Uterus (tissue), 3 donors: ENCODE measurements at regions not wholly inside any gene's neighbourhood (a gene's known extent, or its start where the extent isn't known, plus 50 kb on each side); places are given as distances from the start of the nearest gene placed in this dataset.
"Not testable (repeated sequence)": the region's sequence is repeated elsewhere in the genome, so short reads cannot be mapped to it uniquely, and the experiment has no call there.

ENCODE experiments used
- DNase-seq, 2 donors: peaks; one replicate each; pipeline ENCODE4 v3.0.0-alpha.2; 2019 to 2020
- H3K27ac ChIP-seq, 2 donors: fragments of 200-600 bp; sonication (generic); 1 replicate in 1 of 2; 2 replicates in 1 of 2; pipeline ENCODE4 v1.5.1; 2016 to 2018
- H3K27me3 ChIP-seq, 2 donors: fragments of 200-600 bp; sonication (generic); one replicate each; pipeline ENCODE4 v1.5.1; 2018 to 2019; ENCODE audit warnings: control low read depth in 1 of 2
- H3K36me3 ChIP-seq, 2 donors: fragments of 200-600 bp; sonication (generic); one replicate each; pipeline ENCODE4 v1.5.1; 2019; ENCODE audit warnings: control low read depth in 1 of 2
- H3K4me1 ChIP-seq, 2 donors: fragments of 200-600 bp; sonication (generic); one replicate each; pipeline ENCODE4 v1.5.1; 2018 to 2019; ENCODE audit warnings: control low read depth in 1 of 2
- H3K4me3 ChIP-seq, 2 donors: fragments of 200-600 bp; sonication (generic); 1 replicate in 1 of 2; 2 replicates in 1 of 2; pipeline ENCODE4 v1.5.1; 2018 to 2019; ENCODE audit warnings: mild to moderate bottlenecking in 1 of 2
- H3K9me3 ChIP-seq, 2 donors: fragments of 200-600 bp; sonication (generic); one replicate each; pipeline ENCODE4 v1.5.1; 2019; ENCODE audit warnings: control low read depth in 1 of 2
- CTCF ChIP-seq, 4 experiments: fragments of 200-600 bp in 2 of 4; fragments of 450-650 bp in 2 of 4; sonication (generic) in 2 of 4; IDR thresholded peaks; one replicate each; pipeline ENCODE4 v1.5.1; 2016 to 2019; ENCODE audit warnings: antibody characterized with exemption in 4 of 4, mild to moderate bottlenecking in 2 of 4, moderate library complexity in 1 of 4
- POLR2A ChIP-seq, 2 donors: fragments of 450-650 bp; IDR thresholded peaks; one replicate each; pipeline ENCODE4 v1.6.1; 2016; ENCODE audit warnings: antibody characterized with exemption in 2 of 2, mild to moderate bottlenecking in 1 of 2, moderate library complexity in 1 of 2
- intact Hi-C: fragments of 100-400 bp; cut with DNase I; formaldehyde crosslinking; loops from one replicate; pipeline ENCODE4 v1.15.1; 2023; ENCODE audit warnings: low total_unique reads
- donor health status: DM: yes; HTN: yes; CAD: no.

DNA sequence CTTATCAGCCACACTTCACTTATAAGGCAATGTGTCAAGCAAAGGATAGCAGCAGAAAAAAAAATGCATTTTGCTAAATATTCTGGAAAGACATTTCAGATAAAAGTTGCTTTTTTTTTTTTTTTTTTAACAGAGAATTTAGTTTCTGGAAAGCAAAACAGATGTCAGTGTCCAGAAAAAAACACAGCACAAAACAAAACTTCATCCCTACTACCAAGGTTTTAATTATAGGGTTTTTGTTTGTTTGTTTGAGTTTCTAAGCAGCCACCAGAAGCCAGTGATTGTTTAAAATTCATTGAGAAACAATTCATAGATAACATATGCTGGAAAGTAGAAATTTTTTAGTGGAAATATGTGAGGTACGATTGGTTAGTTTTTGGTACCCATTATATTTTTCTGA is 1202.7 kb downstream of the OTOL1 start:
- no peaks in the 10 kb centered on the region for H3K9me3 ChIP-seq
- H3K27me3 ChIP-seq: no peaks in the 10 kb centered on the region
- intact Hi-C loops: no loop called here
- H3K4me3 ChIP-seq: no peak overlapping the region
- H3K36me3 ChIP-seq: no peaks in the 10 kb centered on the region
- H3K4me1 ChIP-seq: no peaks in the 10 kb centered on the region
- no peak for TF ChIP-seq POLR2A (IDR thresholded peaks at IDR 0.05)
- TF ChIP-seq CTCF (IDR thresholded peaks at IDR 0.05): no peak
- no peak overlapping the region for H3K27ac ChIP-seq
- no peak for DNase-seq

GRCh38 chr3:162701211-162701610 is 1204.6 kb downstream of the OTOL1 start:
- no peaks in the 10 kb centered on the region for H3K36me3 ChIP-seq
- H3K27me3 ChIP-seq: no peaks in the 10 kb centered on the region
- H3K9me3 ChIP-seq: no peaks in the 10 kb centered on the region
- intact Hi-C loops: no loop called here
- DNase-seq: no peak
- TF ChIP-seq POLR2A (IDR thresholded peaks at IDR 0.05) (no peak), CTCF (IDR thresholded peaks at IDR 0.05) (no peak)
- H3K4me3 ChIP-seq: no peak overlapping the region
- no peak overlapping the region for H3K27ac ChIP-seq
- H3K4me1 ChIP-seq: no peaks in the 10 kb centered on the region

DNA sequence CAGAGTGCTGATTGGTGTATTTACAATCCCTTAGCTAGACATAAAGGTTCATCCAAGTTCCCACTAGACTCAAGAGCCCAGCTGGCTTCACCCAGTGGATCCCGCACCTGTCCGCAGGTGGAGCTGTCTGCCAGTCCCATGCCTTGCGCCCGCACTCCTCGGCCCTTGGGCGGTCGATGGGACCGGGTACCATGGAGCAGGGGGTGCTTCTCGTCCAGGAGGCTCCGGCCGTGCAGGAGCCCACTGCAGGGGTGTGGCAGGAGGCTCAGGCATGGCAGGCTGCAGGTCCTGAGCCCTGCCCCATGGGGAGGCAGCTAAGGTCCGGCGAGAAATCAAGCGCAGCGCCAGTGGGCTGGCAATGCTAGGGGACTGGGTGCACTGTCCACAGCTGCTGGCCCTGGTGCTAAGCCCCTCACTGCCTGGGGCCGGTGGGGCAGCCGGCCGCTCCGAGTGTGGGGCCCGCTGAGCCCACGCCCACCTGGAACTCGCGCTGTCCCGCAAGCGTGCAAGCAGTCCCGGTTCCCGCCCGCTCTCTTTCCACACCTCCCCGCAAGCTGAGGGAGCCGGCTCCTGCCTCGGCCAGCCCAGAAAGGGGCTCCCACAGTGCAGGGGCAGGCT is 1206.3 kb downstream of the OTOL1 start:
- no peak overlapping the region for H3K4me3 ChIP-seq

DNA sequence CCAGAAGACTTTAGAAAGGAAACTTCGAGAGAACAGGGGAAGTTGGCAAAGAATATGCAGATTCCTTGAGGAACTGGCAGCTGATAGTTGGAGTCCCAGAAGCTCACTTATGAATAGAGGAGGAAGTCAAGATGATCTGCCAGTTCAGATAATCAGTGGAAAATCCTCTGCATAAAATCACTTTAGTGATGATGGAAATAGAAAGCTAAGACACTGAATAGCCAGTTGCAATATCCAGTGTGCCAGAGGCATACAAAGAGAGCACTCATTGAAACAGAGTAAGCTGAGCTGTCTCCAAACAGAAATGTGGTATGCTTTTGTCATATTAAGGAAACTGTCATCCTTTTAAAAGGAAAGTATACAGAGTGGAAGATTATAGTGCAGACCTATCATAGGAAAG is 1207.6 kb downstream of the OTOL1 start:
- no peak for DNase-seq
- no peak overlapping the region for H3K4me3 ChIP-seq
- H3K27ac ChIP-seq: no peak overlapping the region
- H3K36me3 ChIP-seq: no peaks in the 10 kb centered on the region
- H3K4me1 ChIP-seq: no peaks in the 10 kb centered on the region
- no peak for TF ChIP-seq CTCF (IDR thresholded peaks at IDR 0.05)
- TF ChIP-seq POLR2A (IDR thresholded peaks at IDR 0.05): no peak
- intact Hi-C loops: no loop called here
- H3K27me3 ChIP-seq: no peaks in the 10 kb centered on the region
- no peaks in the 10 kb centered on the region for H3K9me3 ChIP-seq

More for the DNA sequence above, 1206.3 kb downstream of the OTOL1 start:
- no peaks in the 10 kb centered on the region for H3K9me3 ChIP-seq
- TF ChIP-seq POLR2A (IDR thresholded peaks at IDR 0.05) (no peak), CTCF (IDR thresholded peaks at IDR 0.05) (no peak)
- H3K36me3 ChIP-seq: no peaks in the 10 kb centered on the region
- no peaks in the 10 kb centered on the region for H3K27me3 ChIP-seq
- H3K27ac ChIP-seq: no peak overlapping the region
- no peak for DNase-seq
- intact Hi-C loops: no loop called here
- no peaks in the 10 kb centered on the region for H3K4me1 ChIP-seq

DNA sequence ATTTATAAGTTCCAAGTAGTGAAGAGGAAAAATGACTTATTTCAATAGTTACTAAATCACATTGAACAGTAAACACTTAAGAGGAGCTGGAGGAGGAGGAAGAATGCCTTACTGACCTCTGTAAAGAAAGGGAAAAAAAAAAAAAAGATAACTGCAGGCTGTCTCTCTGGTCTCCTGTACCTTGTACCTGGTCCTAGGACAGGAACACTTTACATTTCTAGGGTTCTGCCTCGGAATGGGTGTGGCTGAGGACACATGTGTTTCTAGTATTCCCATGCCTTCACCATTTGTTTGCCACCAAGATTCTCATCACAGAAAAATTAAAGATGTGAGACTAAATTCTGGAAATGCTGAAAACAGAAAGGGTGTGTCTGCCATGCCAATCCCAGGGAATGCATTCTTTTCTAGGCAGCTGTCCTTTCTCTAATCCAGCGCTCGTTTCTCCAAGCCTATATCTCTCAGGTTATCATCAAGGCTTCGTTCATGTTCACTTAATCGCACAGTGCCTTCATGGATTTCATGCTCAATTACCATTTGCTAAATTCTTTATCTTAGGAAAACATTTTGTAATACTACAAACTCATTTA is 1208.3 kb downstream of the OTOL1 start:
- no peak for DNase-seq
- Histone ChIP-seq H3K36me3 (no peaks in the 10 kb centered on the region), H3K27me3 (no peaks in the 10 kb centered on the region), H3K9me3 (no peaks in the 10 kb centered on the region), H3K4me1 (no peaks in the 10 kb centered on the region), H3K4me3 (no peak overlapping the region), H3K27ac (no peak overlapping the region)
- TF ChIP-seq POLR2A (IDR thresholded peaks at IDR 0.05): no peak
- no peak for TF ChIP-seq CTCF (IDR thresholded peaks at IDR 0.05)
- intact Hi-C loops: no loop called here

GRCh38 chr3:162708394-162708793 is 1211.8 kb downstream of the OTOL1 start:
- H3K4me1 ChIP-seq, DNase-seq, H3K36me3 ChIP-seq, H3K4me3 ChIP-seq, H3K27me3 ChIP-seq, H3K9me3 ChIP-seq, H3K27ac ChIP-seq, intact Hi-C loops: not testable (repeated sequence)

GRCh38 chr3:162708942-162709706 is 1212.5 kb downstream of the OTOL1 start:
- H3K27ac ChIP-seq, intact Hi-C loops, H3K9me3 ChIP-seq, H3K27me3 ChIP-seq, H3K4me3 ChIP-seq, H3K36me3 ChIP-seq, H3K4me1 ChIP-seq: not testable (repeated sequence)
- DNase-seq: peak in 1 of 2 donors; percentile 26
